Heart left ventricle (tissue), 13 donors: ENCODE measurements at regions not wholly inside any gene's neighbourhood (a gene's known extent, or its start where the extent isn't known, plus 50 kb on each side); places are given as distances from the start of the nearest gene placed in this dataset.

Source experiments
- POLR2A ChIP-seq, 2 donors: fragments of 450-650 bp; IDR thresholded peaks; one replicate each; pipeline ENCODE4 v1.6.1; 2017; ENCODE audit warnings: antibody characterized with exemption in 2 of 2, mild to moderate bottlenecking in 2 of 2, moderate library complexity in 2 of 2
- TF ChIP-seq, protein P1 (sequence below), 12 donors: fragments of 200-600 bp; sonication (generic) in 4 of 12; IDR thresholded peaks; one replicate each; pipeline versions ENCODE4 v1.5.0 to v1.8.0; 2018 to 2022; ENCODE audit warnings: antibody characterized with exemption in 12 of 12, mild to moderate bottlenecking in 5 of 12
- donor health status: ischemic (EF 13 %, LVEDD 7.1; RV severe dilation, severe dysfunction).
- donor health status: DM: no; HTN: yes; CAD: no.
- donor health status: DM: no; HTN: no; CAD: no.
- donor health status: ischemic (EF 25% LVEDD 6.9; RV normal size, moderate dysfunction).
- donor health status: ischemic (EF 25% LVEDD 5.7; RV mildly dilated, moderate dysfunction).
- donor health status: ischemic (EF 35%, LVEDD 5.7; RV mildly dilated, moderate dysfunction).
- donor health status: nonischemic (EF 11% LVEDD 7.7; RV severe dilation, severe dysfunction).
- donor health status: DM: yes; HTN: yes; CAD: no.
- donor health status: PGD.
- donor health status: ischemic (EF 29% LVEDD 5.4; RV normal size, mild dysfunction).
- donor health status: nonischemic (EF 23%, LVEDD 6.1; RV moderate dilation, normal function).

DNA sequence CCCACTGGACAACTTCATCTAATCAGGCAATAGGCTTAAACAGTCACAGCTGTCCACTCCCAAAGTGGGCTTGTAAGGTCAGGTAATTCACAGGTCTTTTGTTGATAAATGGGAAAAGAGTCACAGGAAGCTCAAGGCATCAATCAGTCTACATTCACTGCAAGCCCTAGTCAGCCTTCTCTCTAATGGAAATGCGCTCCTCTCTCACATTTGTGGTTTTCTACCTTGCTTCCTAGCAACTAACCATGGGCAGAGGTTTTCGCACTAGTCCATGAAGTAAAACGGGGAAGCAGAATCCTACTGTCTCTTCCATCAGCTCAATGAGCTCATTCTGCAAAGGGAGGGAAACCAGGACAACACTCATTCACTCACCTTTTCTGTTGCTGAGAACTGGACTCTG, 53.5 kb upstream of the APBB1IP start:
- TF ChIP-seq, protein P1, sequence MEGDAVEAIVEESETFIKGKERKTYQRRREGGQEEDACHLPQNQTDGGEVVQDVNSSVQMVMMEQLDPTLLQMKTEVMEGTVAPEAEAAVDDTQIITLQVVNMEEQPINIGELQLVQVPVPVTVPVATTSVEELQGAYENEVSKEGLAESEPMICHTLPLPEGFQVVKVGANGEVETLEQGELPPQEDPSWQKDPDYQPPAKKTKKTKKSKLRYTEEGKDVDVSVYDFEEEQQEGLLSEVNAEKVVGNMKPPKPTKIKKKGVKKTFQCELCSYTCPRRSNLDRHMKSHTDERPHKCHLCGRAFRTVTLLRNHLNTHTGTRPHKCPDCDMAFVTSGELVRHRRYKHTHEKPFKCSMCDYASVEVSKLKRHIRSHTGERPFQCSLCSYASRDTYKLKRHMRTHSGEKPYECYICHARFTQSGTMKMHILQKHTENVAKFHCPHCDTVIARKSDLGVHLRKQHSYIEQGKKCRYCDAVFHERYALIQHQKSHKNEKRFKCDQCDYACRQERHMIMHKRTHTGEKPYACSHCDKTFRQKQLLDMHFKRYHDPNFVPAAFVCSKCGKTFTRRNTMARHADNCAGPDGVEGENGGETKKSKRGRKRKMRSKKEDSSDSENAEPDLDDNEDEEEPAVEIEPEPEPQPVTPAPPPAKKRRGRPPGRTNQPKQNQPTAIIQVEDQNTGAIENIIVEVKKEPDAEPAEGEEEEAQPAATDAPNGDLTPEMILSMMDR (IDR thresholded peaks at IDR 0.05), result no peak
- no peak for TF ChIP-seq POLR2A (IDR thresholded peaks at IDR 0.05)
